Liver (tissue), 3 donors: ENCODE measurements at regions not wholly inside any gene's neighbourhood (a gene's known extent, or its start where the extent isn't known, plus 50 kb on each side); places are given as distances from the start of the nearest gene placed in this dataset.

Experiments used
- CTCF ChIP-seq: fragments of 150-350 bp; IDR thresholded peaks from 2 replicates; pipeline ENCODE4 v1.5.1; 2017; ENCODE audit warnings: improper control_type of control experiment, low read depth, low read length; ENCODE audit not compliant: missing input control
- EGR1 ChIP-seq, 2 donors: IDR thresholded peaks; 2 replicates each; pipeline ENCODE4 v1.6.1; 2016 to 2018; ENCODE audit warnings: antibody characterized with exemption in 2 of 2, low read depth in 2 of 2
- GABPA ChIP-seq, 2 donors: IDR thresholded peaks in 1 of 2; conservative IDR thresholded peaks in 1 of 2; 2 replicates each; pipeline ENCODE4 v1.6.1; 2016; ENCODE audit warnings: antibody characterized with exemption in 2 of 2, mild to moderate bottlenecking in 1 of 2, moderate library complexity in 1 of 2
- MAX ChIP-seq: IDR thresholded peaks from 2 replicates; pipeline ENCODE4 v1.6.1; 2016; ENCODE audit warnings: antibody characterized with exemption
- RAD21 ChIP-seq, 2 donors: IDR thresholded peaks; 2 replicates each; pipeline ENCODE4 v1.6.1; 2016; ENCODE audit warnings: antibody characterized with exemption in 2 of 2, mild to moderate bottlenecking in 2 of 2
- SP1 ChIP-seq: IDR thresholded peaks from 2 replicates; pipeline ENCODE4 v1.6.1; 2018; ENCODE audit warnings: antibody characterized with exemption, mild to moderate bottlenecking
- TAF1 ChIP-seq: conservative IDR thresholded peaks from 2 replicates; pipeline ENCODE4 v1.6.1; 2016; ENCODE audit warnings: antibody characterized with exemption, mild to moderate bottlenecking
- YY1 ChIP-seq: IDR thresholded peaks from 2 replicates; pipeline ENCODE4 v1.6.1; 2016; ENCODE audit warnings: antibody characterized with exemption, mild to moderate bottlenecking
- ZBTB33 ChIP-seq: IDR thresholded peaks from 2 replicates; pipeline ENCODE4 v1.6.1; 2016; ENCODE audit warnings: antibody characterized with exemption
- donor health status: healthy.
- donor health status: healthy.

- TF ChIP-seq MAX (no peak), SP1 (no peak), EGR1 (IDR thresholded peaks at IDR 0.05; ENCODE audit: low read depth in 2 of 2) (no peak), CTCF (no peak), GABPA (IDR thresholded peaks at IDR 0.05 in 1 of 2, conservative IDR thresholded peaks at IDR 0.05 in 1 of 2) (no peak), TAF1 (no peak), YY1 (no peak), RAD21 (IDR thresholded peaks at IDR 0.05) (no peak), ZBTB33 (no peak)
These were observed 162.4 kb upstream of the CWC22 start for GRCh38 chr2:180169474-180169873.
